Stimulated activated naive CD8-positive, alpha-beta T cell treated with anti-CD3 and anti-CD28 coated beads, Interleukin-15, amount 100 ng/mL, for 72 hours (primary cell): ENCODE measurements at regions not wholly inside any gene's neighbourhood (a gene's known extent, or its start where the extent isn't known, plus 50 kb on each side); places are given as distances from the start of the nearest gene placed in this dataset.

Source experiments
- ATAC-seq: fragments of 150-1000 bp; cut with Tn5 transposase; 2 replicates; pipeline ENCODE4 v1.10.0; 2021; ENCODE audit warnings: mild to moderate bottlenecking, moderate library complexity
- DNase-seq, 2 donors: peaks; one replicate each; pipeline ENCODE4 v3.0.0; 2021 to 2022
- H3K27ac Mint-ChIP-seq, 2 donors: one replicate each; pipeline ENCODE4 v1.8.0; 2022; ENCODE audit warnings: mild to moderate bottlenecking in 2 of 2, mixed read lengths in 2 of 2, moderate library complexity in 2 of 2
- H3K27me3 Mint-ChIP-seq: one replicate; pipeline ENCODE4 v1.8.0; 2022; ENCODE audit warnings: mixed read lengths
- H3K4me1 Mint-ChIP-seq: one replicate; pipeline ENCODE4 v1.8.0; 2022; ENCODE audit warnings: mild to moderate bottlenecking, mixed read lengths
- H3K4me3 Mint-ChIP-seq, 2 donors: one replicate each; pipeline ENCODE4 v1.8.0; 2022; ENCODE audit warnings: mild to moderate bottlenecking in 2 of 2, mixed read lengths in 2 of 2, moderate library complexity in 1 of 2
- H3K9me3 Mint-ChIP-seq, 2 donors: one replicate each; pipeline ENCODE4 v1.8.0; 2022; ENCODE audit warnings: mixed read lengths in 2 of 2

DNA sequence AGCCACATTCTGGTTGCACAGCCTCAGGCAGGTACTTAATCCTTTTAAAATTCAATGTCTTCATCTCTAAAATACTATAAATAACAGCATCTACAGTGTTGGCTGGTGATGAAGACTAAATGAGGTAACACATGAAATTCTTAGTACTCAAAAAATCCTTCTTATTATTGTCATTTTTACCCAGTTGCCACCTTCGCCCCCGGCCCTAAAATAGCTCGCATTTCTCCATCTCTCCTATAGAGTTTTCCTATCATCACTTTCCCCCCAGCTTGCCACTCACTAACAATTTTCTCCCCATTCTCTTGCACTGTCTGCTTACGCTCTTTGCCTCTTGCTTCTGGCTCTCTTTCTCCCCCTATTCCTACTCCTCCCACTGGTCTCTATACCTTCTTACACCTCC lies 59.9 kb upstream of the MARCHF10 start:
- no peak for DNase-seq

DNA sequence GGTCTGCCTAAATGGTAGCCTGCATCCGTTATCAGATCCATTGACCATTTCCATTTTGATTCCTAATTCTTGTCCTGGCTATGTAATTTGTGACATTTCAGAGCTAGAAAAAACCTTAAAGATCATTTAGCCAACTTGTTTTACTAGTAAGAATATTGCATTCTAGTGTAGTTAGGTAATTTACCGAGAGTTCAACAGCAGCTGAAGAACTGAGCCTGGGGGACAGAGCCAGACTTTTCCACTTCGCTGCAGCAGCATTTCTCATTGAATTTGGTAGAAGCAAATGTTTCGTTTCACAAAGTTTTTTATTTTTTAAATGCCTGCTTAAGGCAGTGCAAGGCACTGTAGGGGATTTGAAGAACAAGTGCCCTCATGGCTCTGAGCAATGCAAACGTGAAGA lies 59.2 kb upstream of the MARCHF10 start:
- H3K27ac Mint-ChIP-seq, result no peak overlapping the region
- no peaks in the 10 kb centered on the region for H3K4me1 Mint-ChIP-seq
- H3K4me3 Mint-ChIP-seq, result no peak overlapping the region
- no peak for ATAC-seq
- no peaks in the 10 kb centered on the region for H3K9me3 Mint-ChIP-seq
- H3K27me3 Mint-ChIP-seq, result peaks cover 31% of the 10 kb centered on the region
- no peak for DNase-seq

More for the DNA sequence above, 59.9 kb upstream of the MARCHF10 start:
- ATAC-seq, result no peak
- Mint-ChIP-seq H3K4me1 (no peaks in the 10 kb centered on the region), H3K27me3 (peaks cover 31% of the 10 kb centered on the region), H3K9me3 (no peaks in the 10 kb centered on the region), H3K27ac (no peak overlapping the region), H3K4me3 (no peak overlapping the region)

DNA sequence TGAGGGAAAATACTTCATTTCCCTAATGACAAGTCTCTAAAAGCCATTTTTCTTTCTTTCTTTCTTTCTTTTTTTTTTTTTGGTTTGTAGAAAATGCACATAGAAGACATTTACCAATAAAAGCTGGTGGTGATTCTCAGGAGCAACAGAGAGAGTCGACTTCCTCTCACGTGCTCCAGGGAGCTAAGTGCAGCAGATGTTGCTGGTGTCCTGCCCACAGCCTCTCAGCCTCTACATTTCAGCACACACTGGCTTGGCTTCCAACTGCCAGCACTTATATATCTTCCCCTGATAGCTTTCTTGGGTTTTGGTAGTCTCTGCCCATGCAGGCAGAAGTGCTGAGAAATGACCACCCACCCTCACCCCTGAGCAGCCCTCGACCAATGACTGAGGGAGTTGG lies 58.4 kb upstream of the MARCHF10 start:
- Mint-ChIP-seq H3K27ac (no peak overlapping the region), H3K27me3 (peaks cover 32% of the 10 kb centered on the region), H3K4me3 (no peak overlapping the region), H3K9me3 (no peaks in the 10 kb centered on the region), H3K4me1 (no peaks in the 10 kb centered on the region)
- ATAC-seq (no peak), DNase-seq (no peak)

DNA sequence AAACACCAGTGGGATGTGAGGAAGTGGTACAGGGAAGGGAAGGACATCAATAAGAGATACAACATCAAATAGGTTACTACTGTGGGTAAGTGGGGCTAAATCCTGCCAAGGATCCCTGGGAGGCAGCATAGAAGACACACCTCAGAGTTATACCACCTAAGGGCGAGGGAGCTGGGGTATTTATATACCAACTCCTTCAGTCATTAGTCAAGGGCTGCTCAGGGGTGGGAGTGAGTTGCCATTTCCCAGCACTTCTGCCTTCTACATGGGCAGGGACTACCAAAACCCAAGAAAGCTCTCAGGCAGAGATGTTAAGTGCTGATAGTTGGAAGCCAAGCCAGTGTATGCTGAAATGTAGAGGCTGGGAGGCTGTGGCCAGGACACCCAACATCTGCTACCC lies 57.5 kb upstream of the MARCHF10 start:
- DNase-seq (no peak), ATAC-seq (no peak)
- no peak overlapping the region for H3K27ac Mint-ChIP-seq
- no peaks in the 10 kb centered on the region for H3K9me3 Mint-ChIP-seq
- H3K4me1 Mint-ChIP-seq, result no peaks in the 10 kb centered on the region
- peaks cover 40% of the 10 kb centered on the region for H3K27me3 Mint-ChIP-seq
- no peak overlapping the region for H3K4me3 Mint-ChIP-seq

DNA sequence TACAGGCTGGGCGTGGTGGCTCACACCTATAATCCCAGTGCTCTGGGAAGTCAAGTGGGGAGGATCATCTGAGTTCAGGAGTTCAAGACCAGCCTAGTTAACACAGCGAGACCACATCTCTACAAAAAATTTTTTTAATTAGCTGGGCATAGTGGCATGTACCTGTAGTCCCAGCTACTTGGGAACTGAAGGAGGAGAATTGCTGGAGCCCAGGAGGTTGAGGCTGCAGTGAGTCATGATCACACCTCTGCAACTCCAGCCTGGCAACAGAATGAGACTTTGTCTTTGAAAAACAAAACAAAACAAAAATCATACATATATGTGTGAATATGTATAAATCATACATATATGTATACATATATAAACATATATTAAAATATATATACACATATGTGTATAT lies 54.1 kb upstream of the MARCHF10 start:
- H3K4me1 Mint-ChIP-seq, result no peaks in the 10 kb centered on the region
- no peak overlapping the region for H3K4me3 Mint-ChIP-seq
- ATAC-seq, result no peak
- H3K9me3 Mint-ChIP-seq, result no peaks in the 10 kb centered on the region
- peaks cover 23% of the 10 kb centered on the region for H3K27me3 Mint-ChIP-seq
- DNase-seq, result no peak
- no peak overlapping the region for H3K27ac Mint-ChIP-seq

DNA sequence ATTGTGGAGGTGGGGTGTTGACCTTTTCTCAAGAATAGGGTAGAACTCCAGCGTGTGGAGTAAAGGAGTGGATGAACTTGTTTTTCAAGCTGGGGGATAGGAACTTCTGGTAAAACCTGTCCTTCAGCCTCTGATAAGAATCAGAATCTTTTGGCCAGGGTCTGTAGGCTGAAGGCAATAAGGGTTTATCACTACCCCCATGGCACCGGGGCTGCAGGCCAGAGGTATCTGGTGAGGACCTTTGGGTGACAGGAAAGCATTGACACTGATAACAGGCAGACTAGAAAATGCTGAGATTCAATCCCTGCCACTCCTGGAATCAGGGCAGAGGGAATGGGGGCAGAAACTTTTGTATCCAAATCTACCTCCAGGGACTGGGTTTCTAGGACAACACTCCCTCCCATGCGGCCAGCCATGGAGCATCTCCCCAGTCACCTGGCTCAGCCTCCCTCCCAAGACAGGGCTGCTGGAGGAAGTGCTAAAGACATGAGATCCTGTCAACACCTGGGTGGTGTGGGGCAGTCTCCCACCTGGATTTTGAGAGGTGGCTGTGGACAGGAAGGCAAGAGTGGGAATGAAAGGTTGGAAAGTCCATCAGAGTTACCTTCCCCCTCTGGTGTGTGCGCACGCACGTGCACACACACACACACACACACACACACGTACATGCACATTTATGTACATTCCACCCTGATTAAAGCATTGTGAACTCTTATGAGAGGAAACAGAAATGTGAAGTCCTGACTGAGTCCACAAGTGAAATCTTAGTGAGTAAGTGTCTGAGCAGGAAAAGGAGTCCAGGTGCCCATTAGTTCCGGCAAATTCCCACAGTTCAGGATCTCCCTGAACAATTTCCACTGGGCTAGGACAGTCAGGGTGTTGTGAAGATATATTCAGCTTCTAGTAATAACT lies 53.1 kb upstream of the MARCHF10 start:
- peak overlapping the region in 1 of 2 donors; percentile 30 for H3K27ac Mint-ChIP-seq
- DNase-seq, result no peak

DNA sequence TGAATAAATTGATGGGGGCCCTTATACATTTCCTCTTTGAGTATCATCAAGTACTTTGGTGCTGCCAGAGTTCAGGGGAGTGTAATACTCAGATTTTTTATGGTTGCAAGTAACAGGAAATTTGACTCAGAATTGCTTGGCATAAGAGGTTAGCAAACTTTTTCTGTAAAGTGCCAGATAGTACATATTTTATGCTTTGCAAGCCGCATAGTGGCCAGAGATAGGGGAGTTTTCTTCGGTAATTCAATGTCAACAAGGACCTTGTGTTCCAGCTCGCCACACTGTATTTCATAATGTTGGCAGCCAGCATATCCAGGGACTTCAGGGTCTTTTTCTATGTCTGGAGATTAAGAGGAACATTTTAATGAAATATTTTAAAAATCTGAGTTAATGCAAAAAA lies 51.0 kb upstream of the MARCHF10 start:
- no peaks in the 10 kb centered on the region for H3K9me3 Mint-ChIP-seq
- no peak for DNase-seq
- H3K27ac Mint-ChIP-seq, result no peak overlapping the region
- ATAC-seq, result no peak
- no peaks in the 10 kb centered on the region for H3K4me1 Mint-ChIP-seq
- H3K27me3 Mint-ChIP-seq, result peaks cover 26% of the 10 kb centered on the region
- H3K4me3 Mint-ChIP-seq, result no peak overlapping the region

More for the DNA sequence above, 53.1 kb upstream of the MARCHF10 start:
- no peaks in the 10 kb centered on the region for H3K4me1 Mint-ChIP-seq
- no peak for ATAC-seq
- H3K4me3 Mint-ChIP-seq, result no peak overlapping the region
- H3K27me3 Mint-ChIP-seq, result peaks cover 14% of the 10 kb centered on the region
- no peaks in the 10 kb centered on the region for H3K9me3 Mint-ChIP-seq
